ENCODE measurements at regions not wholly inside any gene's neighbourhood (a gene's known extent, or its start where the extent isn't known, plus 50 kb on each side); places are given as distances from the start of the nearest gene placed in this dataset.
A peak's percentile ranks its signal among the peaks of the same experiment; 100 is the strongest.

DNA sequence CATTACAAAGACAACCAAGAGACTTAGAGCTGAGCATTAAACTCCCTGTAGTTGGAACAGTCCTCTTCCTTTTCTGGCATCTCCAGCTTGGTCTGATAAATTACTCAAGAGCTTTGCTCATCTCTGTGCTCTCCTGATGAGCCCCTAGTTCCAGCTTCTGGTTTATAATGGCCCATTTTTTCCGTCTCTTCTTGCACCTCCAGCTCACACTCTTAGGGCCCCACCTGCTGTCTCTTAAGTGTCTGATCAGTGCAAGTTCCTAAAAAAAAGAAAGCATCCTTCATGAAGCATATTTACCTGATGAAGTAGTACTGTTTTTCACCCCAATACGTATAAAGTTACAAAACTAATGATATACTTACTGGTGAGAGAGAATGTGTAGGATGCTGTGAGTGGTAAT, 822.9 kb downstream of the RNF144A start:
- Mint-ChIP-seq H3K27ac (ENCODE audit: unreplicated experiment) (no peak overlapping the region), H3K9me3 (ENCODE audit: unreplicated experiment) (no peaks in the 10 kb centered on the region), H3K4me1 (ENCODE audit: low read depth, unreplicated experiment) (peaks cover 2% of the 10 kb centered on the region), H3K27me3 (ENCODE audit: unreplicated experiment) (no peaks in the 10 kb centered on the region), H3K4me3 (ENCODE audit: unreplicated experiment) (no peak overlapping the region), H3K36me3 (ENCODE audit: unreplicated experiment) (no peaks in the 10 kb centered on the region)
- TF ChIP-seq, protein P1, sequence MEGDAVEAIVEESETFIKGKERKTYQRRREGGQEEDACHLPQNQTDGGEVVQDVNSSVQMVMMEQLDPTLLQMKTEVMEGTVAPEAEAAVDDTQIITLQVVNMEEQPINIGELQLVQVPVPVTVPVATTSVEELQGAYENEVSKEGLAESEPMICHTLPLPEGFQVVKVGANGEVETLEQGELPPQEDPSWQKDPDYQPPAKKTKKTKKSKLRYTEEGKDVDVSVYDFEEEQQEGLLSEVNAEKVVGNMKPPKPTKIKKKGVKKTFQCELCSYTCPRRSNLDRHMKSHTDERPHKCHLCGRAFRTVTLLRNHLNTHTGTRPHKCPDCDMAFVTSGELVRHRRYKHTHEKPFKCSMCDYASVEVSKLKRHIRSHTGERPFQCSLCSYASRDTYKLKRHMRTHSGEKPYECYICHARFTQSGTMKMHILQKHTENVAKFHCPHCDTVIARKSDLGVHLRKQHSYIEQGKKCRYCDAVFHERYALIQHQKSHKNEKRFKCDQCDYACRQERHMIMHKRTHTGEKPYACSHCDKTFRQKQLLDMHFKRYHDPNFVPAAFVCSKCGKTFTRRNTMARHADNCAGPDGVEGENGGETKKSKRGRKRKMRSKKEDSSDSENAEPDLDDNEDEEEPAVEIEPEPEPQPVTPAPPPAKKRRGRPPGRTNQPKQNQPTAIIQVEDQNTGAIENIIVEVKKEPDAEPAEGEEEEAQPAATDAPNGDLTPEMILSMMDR (IDR thresholded peaks at IDR 0.05; ENCODE audit: partially characterized antibody, unreplicated experiment): no peak
- no peak for DNase-seq

- no peak for DNase-seq
- Mint-ChIP-seq H3K27me3 (ENCODE audit: unreplicated experiment) (no peaks in the 10 kb centered on the region), H3K9me3 (ENCODE audit: unreplicated experiment) (no peaks in the 10 kb centered on the region), H3K36me3 (ENCODE audit: unreplicated experiment) (no peaks in the 10 kb centered on the region), H3K4me1 (ENCODE audit: low read depth, unreplicated experiment) (peaks cover 11% of the 10 kb centered on the region), H3K27ac (ENCODE audit: unreplicated experiment) (no peak overlapping the region), H3K4me3 (ENCODE audit: unreplicated experiment) (no peak overlapping the region)
- TF ChIP-seq, protein P1 (IDR thresholded peaks at IDR 0.05; ENCODE audit: partially characterized antibody, unreplicated experiment): no peak
These were observed 825.1 kb downstream of the RNF144A start for GRCh38 chr2:7742301-7742700.

DNA sequence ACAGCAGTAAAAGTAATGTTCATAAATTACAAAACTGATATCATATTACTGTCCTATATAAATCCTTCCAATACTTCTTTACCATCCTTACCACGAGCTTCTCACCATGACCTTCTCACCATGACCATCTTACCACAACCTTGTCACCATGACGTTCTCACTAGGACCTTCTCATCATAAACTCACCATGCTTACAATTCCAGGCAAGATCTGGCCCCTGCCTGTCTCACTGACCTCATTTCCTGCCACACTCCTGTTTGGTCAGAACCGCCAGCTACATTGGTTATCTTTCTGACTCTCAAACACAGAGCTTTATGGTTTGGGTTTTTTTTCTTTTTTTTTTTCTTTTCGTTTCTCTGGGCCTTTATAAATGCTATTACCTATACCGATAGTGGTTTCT, 827.6 kb downstream of the RNF144A start:
- peak overlapping the region; percentile 62 for H3K27ac Mint-ChIP-seq (ENCODE audit: unreplicated experiment)
- peaks cover 11% of the 10 kb centered on the region for H3K4me1 Mint-ChIP-seq (ENCODE audit: low read depth, unreplicated experiment)
- H3K9me3 Mint-ChIP-seq (ENCODE audit: unreplicated experiment): no peaks in the 10 kb centered on the region
- no peak for DNase-seq
- H3K27me3 Mint-ChIP-seq (ENCODE audit: unreplicated experiment): peaks cover 2% of the 10 kb centered on the region
- H3K36me3 Mint-ChIP-seq (ENCODE audit: unreplicated experiment): no peaks in the 10 kb centered on the region
- TF ChIP-seq, protein P1 (IDR thresholded peaks at IDR 0.05; ENCODE audit: partially characterized antibody, unreplicated experiment): no peak
- no peak overlapping the region for H3K4me3 Mint-ChIP-seq (ENCODE audit: unreplicated experiment)

GRCh38 chr2:7745369-7745768, 828.2 kb downstream of the RNF144A start:
- H3K9me3 Mint-ChIP-seq (ENCODE audit: unreplicated experiment): no peaks in the 10 kb centered on the region

DNA sequence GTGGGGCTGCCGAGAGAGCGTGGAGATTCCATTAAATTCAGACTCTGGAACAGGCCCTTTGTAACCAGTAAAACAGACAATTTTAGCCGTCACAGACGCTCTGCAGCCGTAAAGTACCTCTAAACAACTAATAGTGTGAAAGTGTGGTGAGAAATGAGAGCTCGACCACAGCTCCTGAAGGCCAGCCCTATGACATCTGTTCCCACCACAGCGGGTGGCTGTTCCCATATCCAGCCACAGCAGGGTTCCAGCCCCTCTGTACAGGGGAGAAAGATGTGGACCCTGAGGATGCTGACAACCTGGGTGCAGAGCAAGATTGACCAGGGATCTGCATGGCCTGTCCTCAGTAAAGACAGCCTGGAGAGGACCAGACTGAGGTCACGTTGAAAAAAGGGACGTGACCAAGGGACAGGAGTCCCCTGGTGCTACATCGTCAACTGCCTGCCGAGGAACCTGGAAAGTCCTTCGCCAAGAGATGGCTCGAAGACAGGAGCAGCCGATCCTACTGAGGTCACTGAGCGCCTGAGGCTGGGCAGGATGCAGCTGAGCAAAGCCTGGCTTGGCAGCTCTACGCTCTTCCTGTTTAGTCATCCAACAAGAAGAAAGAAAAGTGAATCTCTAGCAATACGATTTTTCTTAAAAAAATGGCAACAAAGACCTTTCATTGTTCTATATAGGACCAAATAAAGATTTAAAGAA, 831.7 kb downstream of the RNF144A start:
- H3K36me3 Mint-ChIP-seq (ENCODE audit: unreplicated experiment): no peaks in the 10 kb centered on the region
- no peak for DNase-seq
- no peak overlapping the region for H3K4me3 Mint-ChIP-seq (ENCODE audit: unreplicated experiment)
- peaks cover 11% of the 10 kb centered on the region for H3K4me1 Mint-ChIP-seq (ENCODE audit: low read depth, unreplicated experiment)
- peaks cover 2% of the 10 kb centered on the region for H3K27me3 Mint-ChIP-seq (ENCODE audit: unreplicated experiment)
- no peaks in the 10 kb centered on the region for H3K9me3 Mint-ChIP-seq (ENCODE audit: unreplicated experiment)
- TF ChIP-seq, protein P1 (IDR thresholded peaks at IDR 0.05; ENCODE audit: partially characterized antibody, unreplicated experiment): no peak
- H3K27ac Mint-ChIP-seq (ENCODE audit: unreplicated experiment): no peak overlapping the region

More at GRCh38 chr2:7745369-7745768, 828.2 kb downstream of the RNF144A start:
- DNase-seq: no peak
- peaks cover 11% of the 10 kb centered on the region for H3K4me1 Mint-ChIP-seq (ENCODE audit: low read depth, unreplicated experiment)
- peak overlapping the region; percentile 57 for H3K27ac Mint-ChIP-seq (ENCODE audit: unreplicated experiment)
- TF ChIP-seq, protein P1 (IDR thresholded peaks at IDR 0.05; ENCODE audit: partially characterized antibody, unreplicated experiment): no peak
- H3K36me3 Mint-ChIP-seq (ENCODE audit: unreplicated experiment): no peaks in the 10 kb centered on the region
- peaks cover 2% of the 10 kb centered on the region for H3K27me3 Mint-ChIP-seq (ENCODE audit: unreplicated experiment)
- no peak overlapping the region for H3K4me3 Mint-ChIP-seq (ENCODE audit: unreplicated experiment)
